ENCODE measurements at regions not wholly inside any gene's neighbourhood (a gene's known extent, or its start where the extent isn't known, plus 50 kb on each side); places are given as distances from the start of the nearest gene placed in this dataset.

GRCh38 chr3:35389907-35390306 is 249.4 kb upstream of the ARPP21 start:
- TF ChIP-seq CTCF (IDR thresholded peaks at IDR 0.05) (no peak), POLR2A (IDR thresholded peaks at IDR 0.05) (no peak)
